IMR-90 (cell line): ENCODE measurements at regions not wholly inside any gene's neighbourhood (a gene's known extent, or its start where the extent isn't known, plus 50 kb on each side); places are given as distances from the start of the nearest gene placed in this dataset.

Source experiments
- ATAC-seq: fragments of 200-7000 bp; cut with Tn5 transposase; 2 replicates; pipeline ENCODE4 v1.9.1; 2020; ENCODE audit warnings: low read depth, mild to moderate bottlenecking, moderate library complexity
- BruUV-seq: library from RNA; stranded (reverse); fragments of 400-500 nt; replicated peaks from 2 replicates; lab custom pipeline; 2021; lab: Mats Ljungman, UMichigan
- CTCF ChIA-PET: fragments of 300-600 bp; formaldehyde crosslinking; extraction: SDS; loops from one replicate; lab custom pipeline; 2021; ENCODE audit warnings: antibody characterized with exemption; lab: Yijun Ruan, JAX
- POLR2A ChIA-PET: fragments of 300-600 bp; sonication (Branson Sonifier 250); formaldehyde crosslinking; loops from one replicate; lab custom pipeline; 2022; ENCODE audit warnings: antibody characterized with exemption; ENCODE audit not compliant: unreplicated experiment; lab: Charles Lee
- DNase-seq: peaks from one replicate; pipeline ENCODE4 v3.0.0; 2013
- H2AFZ ChIP-seq: replicated peaks from 2 replicates; pipeline ENCODE3; 2013; ENCODE audit warnings: low read length, mild to moderate bottlenecking; ENCODE audit not compliant: poor library complexity
- H2AK5ac ChIP-seq: 2 replicates; pipeline ENCODE4 v1.6.1; 2013; ENCODE audit warnings: low read depth, low read length, inconsistent platforms
- H2AK9ac ChIP-seq: replicated peaks from 2 replicates; pipeline ENCODE3; 2013; ENCODE audit warnings: mild to moderate bottlenecking, low read depth, low read length, moderate library complexity; ENCODE audit not compliant: poor library complexity
- H2BK120ac ChIP-seq: 2 replicates; pipeline ENCODE4 v1.6.1; 2013; ENCODE audit warnings: low read depth, low read length, inconsistent platforms
- H2BK15ac ChIP-seq: 3 replicates; pipeline ENCODE4 v1.6.1; 2013; ENCODE audit warnings: low read depth, low read length, inconsistent platforms
- H2BK20ac ChIP-seq: 2 replicates; pipeline ENCODE4 v1.6.1; 2013; ENCODE audit warnings: low read depth, mild to moderate bottlenecking, inconsistent platforms, low read length, moderate library complexity
- H2BK5ac ChIP-seq: 2 replicates; pipeline ENCODE4 v1.6.1; 2013; ENCODE audit warnings: mild to moderate bottlenecking, low read depth, low read length, inconsistent platforms; ENCODE audit not compliant: poor library complexity, severe bottlenecking
- H3K14ac ChIP-seq: replicated peaks from 2 replicates; pipeline ENCODE4 v1.6.1; 2013; ENCODE audit warnings: low read depth, low read length, inconsistent platforms
- H3K18ac ChIP-seq: 2 replicates; pipeline ENCODE4 v1.6.1; 2013; ENCODE audit warnings: low read depth, low read length, control low read depth
- H3K23ac ChIP-seq: 2 replicates; pipeline ENCODE4 v1.6.1; 2013; ENCODE audit warnings: low read depth, low read length, inconsistent platforms
- H3K27ac ChIP-seq: 2 replicates; pipeline ENCODE4 v1.5.1; 2013; ENCODE audit warnings: mild to moderate bottlenecking, control low read depth, low read length; ENCODE audit not compliant: insufficient read depth
- H3K27me3 ChIP-seq: 2 replicates; pipeline ENCODE4 v1.6.1; 2013; ENCODE audit warnings: low read length; ENCODE audit not compliant: control insufficient read depth, insufficient read depth
- H3K36me3 ChIP-seq: 2 replicates; pipeline ENCODE4 v1.6.1; 2013; ENCODE audit warnings: low read length, mixed read lengths; ENCODE audit not compliant: control insufficient read depth, insufficient read depth
- H3K4ac ChIP-seq: 2 replicates; pipeline ENCODE4 v1.6.1; 2013; ENCODE audit warnings: low read depth, low read length, inconsistent platforms
- H3K4me1 ChIP-seq: 2 replicates; pipeline ENCODE4 v1.6.1; 2013; ENCODE audit warnings: low read length, mixed read lengths; ENCODE audit not compliant: control insufficient read depth, insufficient read depth
- H3K4me2 ChIP-seq: 2 replicates; pipeline ENCODE4 v1.6.1; 2013; ENCODE audit warnings: low read depth, mild to moderate bottlenecking, control low read depth, low read length, moderate library complexity
- H3K4me3 ChIP-seq: 2 replicates; pipeline ENCODE4 v1.5.1; 2013; ENCODE audit warnings: low read depth, mild to moderate bottlenecking, control low read depth, low read length, moderate library complexity; ENCODE audit not compliant: insufficient read depth
- H3K56ac ChIP-seq: 2 replicates; pipeline ENCODE4 v1.6.1; 2013; ENCODE audit warnings: low read length, inconsistent platforms; ENCODE audit not compliant: insufficient read depth; ENCODE audit errors: extremely low read depth
- H3K79me1 ChIP-seq, 2 experiments: 2 replicates each; pipeline ENCODE4 v1.6.1; 2013; ENCODE audit warnings: low read length in 2 of 2, inconsistent platforms in 1 of 2, low read depth in 1 of 2
- H3K9ac ChIP-seq: 2 replicates; pipeline ENCODE4 v1.6.1; 2013; ENCODE audit warnings: low read depth, low read length, control low read depth
- H3K9me1 ChIP-seq: 2 replicates; pipeline ENCODE4 v1.6.1; 2013; ENCODE audit warnings: low read length, inconsistent platforms; ENCODE audit not compliant: insufficient read depth
- H3K9me3 ChIP-seq: 2 replicates; pipeline ENCODE4 v1.6.1; 2013; ENCODE audit warnings: low read length; ENCODE audit not compliant: control insufficient read depth, insufficient read depth
- H4K20me1 ChIP-seq: 2 replicates; pipeline ENCODE4 v1.6.1; 2013; ENCODE audit warnings: low read length, inconsistent platforms; ENCODE audit not compliant: insufficient read depth
- H4K5ac ChIP-seq: 2 replicates; pipeline ENCODE4 v1.6.1; 2013; ENCODE audit warnings: mild to moderate bottlenecking, low read depth, low read length, control low read depth
- H4K8ac ChIP-seq, 2 experiments: 2 replicates each; pipeline ENCODE4 v1.6.1; 2013; ENCODE audit warnings: low read depth in 2 of 2, low read length in 2 of 2, control low read depth in 1 of 2, inconsistent platforms in 1 of 2
- H4K91ac ChIP-seq: 2 replicates; pipeline ENCODE4 v1.6.1; 2013; ENCODE audit warnings: low read depth, low read length, inconsistent platforms; ENCODE audit not compliant: insufficient read depth
- BHLHE40 ChIP-seq: fragments of 150-350 bp; IDR thresholded peaks from 2 replicates; pipeline ENCODE4 v1.6.1; 2016; ENCODE audit warnings: mild to moderate bottlenecking, low read depth, low read length
- CHD1 ChIP-seq: IDR thresholded peaks from 2 replicates; pipeline ENCODE4 v1.6.1; 2012; ENCODE audit warnings: low read depth, low read length, improper control_type of control experiment
- MAFK ChIP-seq: IDR thresholded peaks from 2 replicates; pipeline ENCODE4 v1.6.1; 2012; ENCODE audit warnings: low read depth, low read length, improper control_type of control experiment
- MAZ ChIP-seq: IDR thresholded peaks from 2 replicates; pipeline ENCODE4 v1.6.1; 2012; ENCODE audit warnings: low read depth, mild to moderate bottlenecking, low read length, improper control_type of control experiment, moderate library complexity, borderline replicate concordance
- MXI1 ChIP-seq: IDR thresholded peaks from 2 replicates; pipeline ENCODE4 v1.6.1; 2012; ENCODE audit warnings: low read depth, mild to moderate bottlenecking, low read length, moderate library complexity, borderline replicate concordance
- POLR2A ChIP-seq: IDR thresholded peaks from 2 replicates; pipeline ENCODE4 v1.6.1; 2012; ENCODE audit warnings: mild to moderate bottlenecking, low read depth, low read length
- RAD21 ChIP-seq: IDR thresholded peaks from 2 replicates; pipeline ENCODE4 v1.6.1; 2012; ENCODE audit warnings: low read length, improper control_type of control experiment
- RCOR1 ChIP-seq: IDR thresholded peaks from 2 replicates; pipeline ENCODE4 v1.6.1; 2012; ENCODE audit warnings: mild to moderate bottlenecking, low read length, improper control_type of control experiment; ENCODE audit not compliant: insufficient replicate concordance
- SMC3 ChIP-seq: fragments of 150-350 bp; IDR thresholded peaks from 2 replicates; pipeline ENCODE4 v1.6.1; 2016; ENCODE audit warnings: low read depth, mild to moderate bottlenecking, antibody characterized with exemption, low read length, moderate library complexity
- WGBS, 2 experiments: methylation state at CpG; one replicate each; pipeline versions ENCODE4 v1.1.5 to v1.1.7; 2013; ENCODE audit warnings: missing lambda C conversion rate in 2 of 2; ENCODE audit not compliant: insufficient read length in 1 of 2; ENCODE audit errors: extremely low coverage in 2 of 2; 5-methylcytosine and 5-hydroxymethylcytosine counted together
- dilution Hi-C: fragments of 300-500 bp; cut with HindIII; formaldehyde crosslinking; loops from one replicate; pipeline ENCODE4 v1.14.3; 2018; ENCODE audit warnings: low sequenced_read_pairs; ENCODE audit not compliant: unreplicated experiment
- in situ Hi-C: fragments of 300-500 bp; cut with MboI; formaldehyde crosslinking; loops from 3 replicates; pipeline ENCODE4 v1.14.3; 2019; ENCODE audit warnings: low sequenced_read_pairs, inconsistent platforms, mixed read lengths
- intact Hi-C: fragments of 100-400 bp; cut with micrococcal nuclease; formaldehyde crosslinking; loops from 2 replicates; pipeline ENCODE4 v1.10.0; 2022
- TF ChIP-seq, protein P1 (sequence below): fragments of 150-350 bp; IDR thresholded peaks from 2 replicates; pipeline ENCODE4 v1.6.1; 2017; ENCODE audit warnings: mild to moderate bottlenecking, antibody characterized with exemption, low read length, low read depth
- TF ChIP-seq, protein P2 (sequence below): fragments of 150-350 bp; IDR thresholded peaks from 2 replicates; pipeline ENCODE4 v1.6.1; 2016; ENCODE audit warnings: low read depth, mild to moderate bottlenecking, low read length, moderate library complexity, borderline replicate concordance

DNA sequence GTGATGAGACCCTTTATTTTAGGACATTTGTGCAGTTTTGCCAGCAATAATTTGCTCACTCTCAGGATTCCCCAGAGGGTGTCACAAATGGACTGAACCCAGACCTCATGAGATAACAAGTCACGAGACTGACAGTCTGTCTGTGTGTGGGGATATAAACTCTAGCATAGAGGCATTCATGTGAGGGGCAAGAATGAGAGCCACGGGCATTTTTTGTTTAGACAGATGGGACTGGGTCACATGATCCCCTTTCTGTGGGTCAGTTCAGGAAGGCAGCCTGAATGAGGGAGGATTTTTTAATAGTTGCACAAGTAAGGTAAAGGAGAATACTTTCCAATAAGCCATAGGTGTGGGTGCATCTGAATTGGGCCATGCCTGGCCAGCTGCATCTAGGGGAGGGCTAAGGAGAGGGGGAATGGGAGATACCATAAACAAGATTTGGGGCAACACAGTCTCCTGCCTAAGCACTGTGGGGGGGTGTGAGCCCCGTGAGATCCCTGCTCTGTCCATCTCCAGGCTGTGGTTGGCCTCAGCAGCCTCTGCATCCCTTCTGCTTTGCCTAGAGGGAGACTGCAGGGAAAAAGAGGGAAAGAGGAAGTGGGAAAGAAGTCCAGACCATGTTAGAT, 66.6 kb downstream of the NAV1 start:
- H3K9ac ChIP-seq = peak overlapping the region; percentile 16; the same call in 1 of the 2 replicates
- in situ Hi-C loops = no loop called here
- no CpG with 5 or more reads among the region's 3 CpGs for WGBS, 2 experiments
- H2AK5ac ChIP-seq = peak overlapping the region; percentile 98
- H3K36me3 ChIP-seq = no peaks in the 10 kb centered on the region; the same call in 1 of the 2 replicates
- intact Hi-C loops = loop anchor here (1.0 kb wide), 1 partner anchor 20 kb away; no protein-coding TSS in a partner anchor
- H4K91ac ChIP-seq = peak overlapping the region; percentile 89
- H4K20me1 ChIP-seq = peaks cover 49% of the 10 kb centered on the region
- H2BK5ac ChIP-seq = peak overlapping the region; percentile 48
- H3K27me3 ChIP-seq = no peaks in the 10 kb centered on the region
- no peaks in the 10 kb centered on the region for H3K9me3 ChIP-seq
- peak overlapping the region; percentile 78; the same call in 1 of the 2 replicates for H3K23ac ChIP-seq
- H3K4ac ChIP-seq = peak overlapping the region; percentile 96
- TF ChIP-seq MAZ (no peak), MAFK (no peak), RCOR1 (no peak), POLR2A (no peak), MXI1 (no peak), CHD1 (no peak), SMC3 (no peak), RAD21 (no peak), BHLHE40 (peak; percentile 77; the same call in 1 of the 2 replicates)
- TF ChIP-seq, protein P1, sequence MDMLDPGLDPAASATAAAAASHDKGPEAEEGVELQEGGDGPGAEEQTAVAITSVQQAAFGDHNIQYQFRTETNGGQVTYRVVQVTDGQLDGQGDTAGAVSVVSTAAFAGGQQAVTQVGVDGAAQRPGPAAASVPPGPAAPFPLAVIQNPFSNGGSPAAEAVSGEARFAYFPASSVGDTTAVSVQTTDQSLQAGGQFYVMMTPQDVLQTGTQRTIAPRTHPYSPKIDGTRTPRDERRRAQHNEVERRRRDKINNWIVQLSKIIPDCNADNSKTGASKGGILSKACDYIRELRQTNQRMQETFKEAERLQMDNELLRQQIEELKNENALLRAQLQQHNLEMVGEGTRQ = peak; percentile 58; the same call in 1 of the 2 replicates
- TF ChIP-seq, protein P2, sequence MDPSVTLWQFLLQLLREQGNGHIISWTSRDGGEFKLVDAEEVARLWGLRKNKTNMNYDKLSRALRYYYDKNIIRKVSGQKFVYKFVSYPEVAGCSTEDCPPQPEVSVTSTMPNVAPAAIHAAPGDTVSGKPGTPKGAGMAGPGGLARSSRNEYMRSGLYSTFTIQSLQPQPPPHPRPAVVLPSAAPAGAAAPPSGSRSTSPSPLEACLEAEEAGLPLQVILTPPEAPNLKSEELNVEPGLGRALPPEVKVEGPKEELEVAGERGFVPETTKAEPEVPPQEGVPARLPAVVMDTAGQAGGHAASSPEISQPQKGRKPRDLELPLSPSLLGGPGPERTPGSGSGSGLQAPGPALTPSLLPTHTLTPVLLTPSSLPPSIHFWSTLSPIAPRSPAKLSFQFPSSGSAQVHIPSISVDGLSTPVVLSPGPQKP = no peak
- ChIA-PET POLR2A (no interaction called here), CTCF (interaction anchor here (1.0 kb wide), 1 partner anchor 98 kb away, joined by 3 read pairs; no protein-coding TSS in a partner anchor)
- no TSS peak for BruUV-seq
- peak overlapping the region; percentile 97 for H2BK15ac ChIP-seq
- dilution Hi-C loops = no loop called here
- H2AK9ac ChIP-seq = peak overlapping the region; percentile 20
- H4K8ac ChIP-seq = peak overlapping the region; percentile 18 to 74; a peak in 2 of 4 replicates
- H3K27ac ChIP-seq = peak overlapping the region; percentile 84
- ATAC-seq (no peak), DNase-seq (peak; percentile 15)
- H3K14ac ChIP-seq = peak overlapping the region; percentile 43
- peak overlapping the region; percentile 80 for H2BK20ac ChIP-seq
- H3K79me1 ChIP-seq = peaks cover 29 to 76% of the 10 kb centered on the region in 2 experiments
- H2AFZ ChIP-seq = no peak overlapping the region
- H2BK120ac ChIP-seq = peak overlapping the region; percentile 96
- H3K18ac ChIP-seq = peak overlapping the region; percentile 80
- peaks cover 44% of the 10 kb centered on the region for H3K9me1 ChIP-seq
- peaks cover 45% of the 10 kb centered on the region for H3K4me1 ChIP-seq
- no peak overlapping the region for H3K4me3 ChIP-seq
- H4K5ac ChIP-seq = no peak overlapping the region
- H3K56ac ChIP-seq = peak overlapping the region; percentile 73; the same call in 1 of the 2 replicates
- peak overlapping the region; percentile 51; the same call in 1 of the 2 replicates for H3K4me2 ChIP-seq
